HepG2 (cell line): ENCODE measurements at regions not wholly inside any gene's neighbourhood (a gene's known extent, or its start where the extent isn't known, plus 50 kb on each side); places are given as distances from the start of the nearest gene placed in this dataset.

Source experiments
- CEBPG ChIP-seq: IDR thresholded peaks from 2 replicates; pipeline ENCODE4 v1.6.1; 2016
- NR1H2 ChIP-seq: sonication (generic); formaldehyde crosslinking; IDR thresholded peaks from 2 replicates; pipeline ENCODE4 v1.8.1; 2022; ENCODE audit warnings: low read depth, missing genetic modification reagents, borderline replicate concordance
- SKI ChIP-seq: fragments of 450-650 bp; IDR thresholded peaks from one replicate; pipeline ENCODE4 v1.6.1; 2018; ENCODE audit warnings: mild to moderate bottlenecking; ENCODE audit not compliant: partially characterized antibody
- SMAD3 ChIP-seq: sonication (generic); formaldehyde crosslinking; IDR thresholded peaks from 2 replicates; pipeline ENCODE4 v1.4.0; 2020; ENCODE audit warnings: missing genetic modification reagents
- ZBTB7A ChIP-seq: sonication (generic); formaldehyde crosslinking; IDR thresholded peaks from 2 replicates; pipeline ENCODE4 v1.8.0; 2022; ENCODE audit warnings: mild to moderate bottlenecking, missing genetic modification reagents
- ZBTB8A ChIP-seq: sonication (generic); formaldehyde crosslinking; IDR thresholded peaks from 2 replicates; pipeline ENCODE4 v1.4.0; 2020; ENCODE audit warnings: mild to moderate bottlenecking, low read depth, missing genetic modification reagents, borderline replicate concordance
- ZNF558 ChIP-seq: sonication (generic); formaldehyde crosslinking; IDR thresholded peaks from 2 replicates; pipeline ENCODE4 v1.9.0; 2022; ENCODE audit warnings: mild to moderate bottlenecking, missing genetic modification reagents, borderline replicate concordance
- TF ChIP-seq, protein P1 (sequence below): sonication (generic); formaldehyde crosslinking; IDR thresholded peaks from 2 replicates; pipeline ENCODE4 v1.4.0; 2020; ENCODE audit warnings: mild to moderate bottlenecking, missing genetic modification reagents
- TF ChIP-seq, protein P2 (sequence below): sonication (generic); formaldehyde crosslinking; IDR thresholded peaks from 2 replicates; pipeline ENCODE4 v1.5.0; 2020; ENCODE audit warnings: mild to moderate bottlenecking, missing genetic modification reagents, moderate library complexity
- TF ChIP-seq, protein P3 (sequence below): sonication (generic); formaldehyde crosslinking; IDR thresholded peaks from 2 replicates; pipeline ENCODE4 v1.5.0; 2020; ENCODE audit warnings: mild to moderate bottlenecking, missing genetic modification reagents

DNA sequence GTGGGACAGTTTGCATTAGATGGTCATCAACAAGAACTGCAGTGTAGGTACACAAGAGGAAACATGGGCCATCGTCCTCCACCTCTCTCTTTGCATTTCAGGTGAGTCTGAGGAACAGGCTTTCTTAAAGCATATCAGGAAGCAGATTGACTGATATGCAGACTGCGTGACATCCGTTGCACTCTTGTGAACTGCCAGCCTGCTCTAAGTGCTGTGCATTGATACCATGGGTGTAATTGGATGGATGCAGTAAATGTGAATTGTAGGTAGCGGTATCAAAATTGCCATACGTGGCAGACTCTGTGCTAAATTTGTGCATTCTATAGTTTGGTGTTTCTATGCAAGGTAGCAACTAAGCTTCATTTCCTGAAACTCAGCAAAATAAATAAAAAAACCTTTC is 1008.3 kb downstream of the EFNB2 start:
- TF ChIP-seq SKI (no peak), CEBPG (CRISPR knock-in tag) (no peak), ZBTB7A (CRISPR knock-in tag) (no peak), SMAD3 (no peak), ZBTB8A (CRISPR knock-in tag) (no peak), NR1H2 (CRISPR knock-in tag) (no peak), ZNF558 (CRISPR knock-in tag) (no peak)
- TF ChIP-seq, protein P1, sequence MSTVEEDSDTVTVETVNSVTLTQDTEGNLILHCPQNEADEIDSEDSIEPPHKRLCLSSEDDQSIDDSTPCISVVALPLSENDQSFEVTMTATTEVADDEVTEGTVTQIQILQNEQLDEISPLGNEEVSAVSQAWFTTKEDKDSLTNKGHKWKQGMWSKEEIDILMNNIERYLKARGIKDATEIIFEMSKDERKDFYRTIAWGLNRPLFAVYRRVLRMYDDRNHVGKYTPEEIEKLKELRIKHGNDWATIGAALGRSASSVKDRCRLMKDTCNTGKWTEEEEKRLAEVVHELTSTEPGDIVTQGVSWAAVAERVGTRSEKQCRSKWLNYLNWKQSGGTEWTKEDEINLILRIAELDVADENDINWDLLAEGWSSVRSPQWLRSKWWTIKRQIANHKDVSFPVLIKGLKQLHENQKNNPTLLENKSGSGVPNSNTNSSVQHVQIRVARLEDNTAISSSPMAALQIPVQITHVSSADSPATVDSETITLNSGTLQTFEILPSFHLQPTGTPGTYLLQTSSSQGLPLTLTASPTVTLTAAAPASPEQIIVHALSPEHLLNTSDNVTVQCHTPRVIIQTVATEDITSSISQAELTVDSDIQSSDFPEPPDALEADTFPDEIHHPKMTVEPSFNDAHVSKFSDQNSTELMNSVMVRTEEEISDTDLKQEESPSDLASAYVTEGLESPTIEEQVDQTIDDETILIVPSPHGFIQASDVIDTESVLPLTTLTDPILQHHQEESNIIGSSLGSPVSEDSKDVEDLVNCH (CRISPR knock-in tag): no peak
- TF ChIP-seq, protein P2, sequence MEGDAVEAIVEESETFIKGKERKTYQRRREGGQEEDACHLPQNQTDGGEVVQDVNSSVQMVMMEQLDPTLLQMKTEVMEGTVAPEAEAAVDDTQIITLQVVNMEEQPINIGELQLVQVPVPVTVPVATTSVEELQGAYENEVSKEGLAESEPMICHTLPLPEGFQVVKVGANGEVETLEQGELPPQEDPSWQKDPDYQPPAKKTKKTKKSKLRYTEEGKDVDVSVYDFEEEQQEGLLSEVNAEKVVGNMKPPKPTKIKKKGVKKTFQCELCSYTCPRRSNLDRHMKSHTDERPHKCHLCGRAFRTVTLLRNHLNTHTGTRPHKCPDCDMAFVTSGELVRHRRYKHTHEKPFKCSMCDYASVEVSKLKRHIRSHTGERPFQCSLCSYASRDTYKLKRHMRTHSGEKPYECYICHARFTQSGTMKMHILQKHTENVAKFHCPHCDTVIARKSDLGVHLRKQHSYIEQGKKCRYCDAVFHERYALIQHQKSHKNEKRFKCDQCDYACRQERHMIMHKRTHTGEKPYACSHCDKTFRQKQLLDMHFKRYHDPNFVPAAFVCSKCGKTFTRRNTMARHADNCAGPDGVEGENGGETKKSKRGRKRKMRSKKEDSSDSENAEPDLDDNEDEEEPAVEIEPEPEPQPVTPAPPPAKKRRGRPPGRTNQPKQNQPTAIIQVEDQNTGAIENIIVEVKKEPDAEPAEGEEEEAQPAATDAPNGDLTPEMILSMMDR (CRISPR knock-in tag): no peak
- TF ChIP-seq, protein P3, sequence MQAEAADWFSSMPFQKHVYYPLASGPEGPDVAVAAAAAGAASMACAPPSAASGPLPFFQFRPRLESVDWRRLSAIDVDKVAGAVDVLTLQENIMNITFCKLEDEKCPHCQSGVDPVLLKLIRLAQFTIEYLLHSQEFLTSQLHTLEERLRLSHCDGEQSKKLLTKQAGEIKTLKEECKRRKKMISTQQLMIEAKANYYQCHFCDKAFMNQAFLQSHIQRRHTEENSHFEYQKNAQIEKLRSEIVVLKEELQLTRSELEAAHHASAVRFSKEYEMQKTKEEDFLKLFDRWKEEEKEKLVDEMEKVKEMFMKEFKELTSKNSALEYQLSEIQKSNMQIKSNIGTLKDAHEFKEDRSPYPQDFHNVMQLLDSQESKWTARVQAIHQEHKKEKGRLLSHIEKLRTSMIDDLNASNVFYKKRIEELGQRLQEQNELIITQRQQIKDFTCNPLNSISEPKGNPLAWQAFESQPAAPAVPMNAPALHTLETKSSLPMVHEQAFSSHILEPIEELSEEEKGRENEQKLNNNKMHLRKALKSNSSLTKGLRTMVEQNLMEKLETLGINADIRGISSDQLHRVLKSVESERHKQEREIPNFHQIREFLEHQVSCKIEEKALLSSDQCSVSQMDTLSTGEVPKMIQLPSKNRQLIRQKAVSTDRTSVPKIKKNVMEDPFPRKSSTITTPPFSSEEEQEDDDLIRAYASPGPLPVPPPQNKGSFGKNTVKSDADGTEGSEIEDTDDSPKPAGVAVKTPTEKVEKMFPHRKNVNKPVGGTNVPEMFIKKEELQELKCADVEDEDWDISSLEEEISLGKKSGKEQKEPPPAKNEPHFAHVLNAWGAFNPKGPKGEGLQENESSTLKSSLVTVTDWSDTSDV (CRISPR knock-in tag): no peak
